ENCODE measurements at regions not wholly inside any gene's neighbourhood (a gene's known extent, or its start where the extent isn't known, plus 50 kb on each side); places are given as distances from the start of the nearest gene placed in this dataset.

DNA sequence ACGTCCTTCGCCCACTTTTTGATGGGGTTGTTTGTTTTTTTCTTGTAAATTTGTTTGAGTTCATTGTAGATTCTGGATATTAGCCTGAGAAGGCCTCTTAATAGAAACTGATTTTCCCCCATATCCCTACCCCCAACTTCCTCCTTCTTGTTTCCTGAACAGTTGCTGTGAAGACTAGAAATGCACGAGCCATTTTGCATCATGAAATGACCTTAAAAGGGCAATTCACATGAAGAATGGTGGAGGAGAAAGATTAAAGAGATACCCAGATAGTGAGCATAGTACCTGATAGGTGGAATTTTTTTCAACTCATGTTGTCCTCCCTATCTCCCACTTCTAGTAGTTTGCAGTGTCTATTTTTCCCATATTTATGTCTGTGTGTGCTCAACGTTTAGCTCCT is 55.2 kb upstream of the KCNH8 start:
- no peak for DNase-seq

DNA sequence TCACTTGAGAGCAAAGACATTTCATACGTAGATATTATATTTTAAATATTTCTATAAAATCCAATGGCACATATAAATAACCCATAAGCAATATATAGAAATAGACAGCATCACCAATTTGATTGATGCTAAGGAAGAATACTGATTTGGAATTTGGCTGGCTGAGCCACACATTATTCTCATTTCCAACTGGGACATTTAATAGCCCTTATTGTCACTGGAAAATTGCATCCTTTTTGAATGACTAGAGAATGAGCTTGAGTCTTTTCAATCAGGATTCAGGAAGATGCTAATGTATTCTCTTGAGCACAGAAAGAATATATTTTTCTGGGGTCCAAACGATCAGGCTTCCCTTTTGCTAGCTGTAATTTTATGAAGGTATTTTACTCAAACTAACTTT is 70.9 kb upstream of the KCNH8 start:
- DNase-seq: no peak

DNA sequence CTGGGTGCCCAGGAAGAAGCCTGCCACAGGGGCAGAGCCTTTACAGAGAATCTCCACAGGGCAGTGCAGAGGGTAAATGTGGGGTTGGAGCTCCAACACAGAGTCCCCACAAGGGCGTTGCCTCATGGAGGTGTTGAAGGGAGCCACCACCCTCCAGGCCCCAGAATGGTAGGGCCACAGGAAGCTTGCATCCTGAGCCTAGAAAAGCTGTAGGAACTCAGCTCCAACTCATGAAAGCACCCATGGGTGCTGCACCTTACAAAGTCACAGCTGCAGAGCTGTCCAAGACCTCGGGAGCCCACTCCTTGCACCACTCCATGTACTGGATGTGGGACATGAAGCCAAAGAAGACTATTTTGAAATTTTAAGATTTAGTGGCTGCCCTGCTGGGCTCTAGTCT is 73.3 kb upstream of the KCNH8 start:
- DNase-seq: no peak

DNA sequence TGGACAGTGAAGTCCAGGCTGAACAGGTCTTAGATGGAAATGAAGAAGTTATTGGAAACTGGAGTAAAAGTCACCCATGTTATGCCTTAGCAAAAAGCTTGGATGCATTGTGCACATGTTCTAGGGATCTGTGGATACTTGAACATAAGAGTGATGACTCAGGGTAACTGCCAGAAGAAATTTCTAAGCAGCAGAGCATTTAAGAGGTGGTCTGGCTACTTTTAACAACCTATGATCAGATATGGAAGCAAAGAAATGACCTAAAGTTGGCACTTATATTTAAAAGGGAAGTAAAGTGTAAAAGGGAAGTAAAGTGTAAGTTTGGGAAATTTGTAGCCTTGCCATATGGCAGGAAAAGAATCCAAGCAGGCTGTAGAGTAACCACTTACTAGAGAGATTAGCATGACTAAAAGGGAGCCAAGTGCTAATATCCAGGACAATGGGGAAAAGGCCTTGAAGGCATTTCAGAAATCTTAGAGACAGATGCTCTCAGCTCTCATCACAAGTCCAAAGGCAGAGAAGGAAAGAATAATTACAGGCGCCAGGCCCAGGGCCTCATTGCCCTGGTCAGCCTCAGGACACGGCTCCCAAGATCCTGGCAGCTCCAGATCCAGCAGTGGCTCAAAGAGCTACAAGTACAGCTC is 73.9 kb upstream of the KCNH8 start:
- no peak for DNase-seq

- no peak for DNase-seq
Measured at GRCh38 chr3:19073341-19074105, 74.8 kb upstream of the KCNH8 start.

DNA sequence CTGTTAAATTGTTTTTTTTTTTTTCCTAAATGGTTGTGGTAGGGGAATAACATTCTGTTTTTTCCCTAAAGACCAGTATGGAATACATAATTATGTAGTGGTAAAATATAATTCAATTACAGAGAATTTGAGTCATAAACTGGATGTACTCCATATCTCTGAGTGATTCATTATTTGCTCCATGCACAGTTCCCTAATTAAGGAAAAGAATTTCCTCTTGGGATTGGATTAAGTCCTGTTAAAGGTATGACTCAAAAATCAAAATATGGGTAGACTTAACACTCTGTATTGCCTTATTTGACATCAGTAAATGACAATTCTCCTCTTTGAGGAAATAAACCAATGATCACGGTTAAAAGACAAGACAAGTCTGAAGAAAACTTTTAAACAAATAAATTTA is 78.0 kb upstream of the KCNH8 start:
- DNase-seq: no peak

DNA sequence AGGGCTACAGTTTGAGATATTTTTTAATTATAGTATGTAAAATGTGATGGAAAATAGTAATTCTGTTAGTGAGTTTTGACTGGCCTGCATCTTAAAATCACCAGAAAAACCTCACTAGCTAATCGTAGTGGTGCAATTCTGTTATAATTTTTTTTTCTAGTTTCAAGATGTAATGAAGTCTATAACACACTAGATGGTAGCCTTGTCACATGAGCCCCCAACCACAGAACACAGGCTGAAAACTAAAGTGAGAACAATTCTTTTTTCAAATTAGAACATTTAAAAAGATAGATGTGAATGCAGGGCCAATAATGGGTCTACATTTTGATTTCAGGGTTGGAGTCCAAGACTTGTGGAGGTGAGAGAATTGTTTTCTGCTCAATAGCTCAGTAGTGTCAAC is 83.3 kb upstream of the KCNH8 start:
- no peak for DNase-seq

DNA sequence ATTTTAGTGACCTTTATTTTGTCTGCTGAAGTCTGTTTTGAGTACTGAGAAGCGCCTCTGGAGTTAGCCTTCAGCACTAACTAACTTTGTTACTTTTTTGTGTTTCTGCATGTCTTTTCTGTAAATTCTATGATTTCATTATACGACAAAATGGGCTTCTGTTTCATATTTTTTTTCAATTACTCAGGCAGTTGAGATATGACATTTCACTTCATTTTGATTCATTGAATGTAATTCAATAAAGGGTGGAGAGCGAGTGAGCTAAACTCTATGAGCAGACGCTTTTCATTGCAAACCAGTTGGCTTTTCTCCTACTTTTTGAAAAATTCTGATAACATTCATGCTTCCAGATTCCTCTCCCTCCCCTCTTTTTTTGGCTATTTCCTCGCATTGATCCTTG is 84.4 kb upstream of the KCNH8 start:
- DNase-seq: no peak

GRCh38 chr3:19060404-19060803 is 87.9 kb upstream of the KCNH8 start:
- no peak for DNase-seq

DNA sequence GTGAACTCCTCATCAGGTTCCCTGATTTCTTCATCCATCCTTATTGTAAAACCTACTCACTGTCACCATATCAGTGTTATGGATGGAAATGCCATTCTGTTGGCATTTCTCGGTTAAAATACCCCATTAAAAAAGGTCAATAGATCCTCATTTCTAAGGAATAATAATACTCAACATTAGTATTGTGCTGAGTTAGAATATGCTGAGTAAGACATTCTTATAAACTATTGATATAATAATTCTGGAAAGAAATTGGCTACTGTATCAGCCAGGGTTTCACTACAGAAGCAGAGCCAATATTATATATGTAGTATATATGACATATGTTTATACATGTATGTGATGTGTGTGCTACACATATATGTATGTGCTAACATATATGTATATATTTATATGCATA is 95.4 kb upstream of the KCNH8 start:
- no peak for DNase-seq

GRCh38 chr3:19046440-19046839 is 101.9 kb upstream of the KCNH8 start:
- no peak for DNase-seq

DNA sequence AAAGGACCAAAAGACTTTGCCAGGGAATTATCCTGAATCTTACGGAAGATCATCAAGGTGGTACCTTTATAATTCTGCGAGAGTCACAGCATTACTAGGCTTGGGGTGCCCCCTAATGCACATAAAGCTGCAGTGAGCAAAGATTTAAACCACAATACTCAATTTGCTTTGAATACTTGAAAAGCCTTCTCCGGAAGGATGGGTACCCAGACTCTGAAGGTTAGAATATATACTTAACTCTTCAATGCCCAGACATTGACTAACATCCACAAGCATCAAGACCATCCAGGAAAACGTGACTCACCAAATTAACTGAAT is 117.8 kb upstream of the KCNH8 start:
- DNase-seq: no peak

DNA sequence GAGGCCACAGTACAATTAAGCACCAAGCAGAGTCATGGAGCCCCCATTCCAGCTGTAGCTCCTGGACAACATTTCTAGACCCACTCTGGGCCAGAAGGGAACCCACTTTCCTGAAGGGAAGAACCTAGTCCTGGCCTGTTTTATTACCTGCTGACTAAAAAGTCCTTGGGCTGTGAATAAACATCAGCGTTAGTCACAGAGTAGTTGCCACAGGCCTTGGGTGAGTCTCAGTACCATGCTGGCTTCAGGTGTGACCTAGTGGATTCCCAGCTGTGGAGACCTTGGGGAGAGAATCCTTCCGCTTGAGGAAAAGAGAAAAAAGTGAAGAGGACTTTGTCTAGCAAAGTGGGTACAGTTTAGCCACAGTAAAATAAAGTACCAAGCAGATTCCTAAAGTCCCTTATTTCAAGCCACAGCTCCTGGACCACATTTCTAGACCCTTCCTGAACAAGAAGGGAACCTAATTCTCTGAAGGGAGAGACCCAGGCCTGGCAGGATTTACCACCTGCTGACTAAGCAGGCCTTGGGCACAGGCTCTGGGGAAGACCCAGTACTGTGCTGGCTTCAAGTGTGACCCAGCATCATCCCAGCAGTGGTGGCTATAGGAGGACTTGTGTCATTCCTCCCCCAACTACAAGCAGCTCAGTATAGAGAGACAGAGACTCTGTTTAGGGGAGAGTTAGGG is 118.3 kb upstream of the KCNH8 start:
- no peak for DNase-seq

- DNase-seq: no peak
Measured at GRCh38 chr3:19025441-19025840, 122.9 kb upstream of the KCNH8 start.

- no peak for DNase-seq
Measured at GRCh38 chr3:19022546-19022945, 125.8 kb upstream of the KCNH8 start.

DNA sequence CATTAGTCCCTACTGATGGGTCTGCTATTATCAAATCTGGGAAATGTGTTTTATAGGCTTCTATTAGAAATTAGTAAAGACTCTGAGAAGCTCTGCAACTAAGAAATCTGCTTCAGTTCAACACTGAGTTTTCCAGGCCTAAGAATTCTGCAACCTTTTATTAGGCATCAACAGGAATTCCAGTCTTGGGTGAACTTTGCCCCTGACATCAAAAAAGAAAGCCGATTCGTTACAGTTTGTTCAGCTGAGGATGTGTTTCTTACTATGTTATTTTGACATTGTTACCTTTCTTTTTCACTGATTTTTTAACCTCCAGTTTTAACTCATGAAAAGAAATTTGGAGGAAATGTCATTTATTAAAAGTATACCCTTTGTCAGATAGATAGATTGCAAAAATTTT is 131.5 kb upstream of the KCNH8 start:
- DNase-seq: no peak

DNA sequence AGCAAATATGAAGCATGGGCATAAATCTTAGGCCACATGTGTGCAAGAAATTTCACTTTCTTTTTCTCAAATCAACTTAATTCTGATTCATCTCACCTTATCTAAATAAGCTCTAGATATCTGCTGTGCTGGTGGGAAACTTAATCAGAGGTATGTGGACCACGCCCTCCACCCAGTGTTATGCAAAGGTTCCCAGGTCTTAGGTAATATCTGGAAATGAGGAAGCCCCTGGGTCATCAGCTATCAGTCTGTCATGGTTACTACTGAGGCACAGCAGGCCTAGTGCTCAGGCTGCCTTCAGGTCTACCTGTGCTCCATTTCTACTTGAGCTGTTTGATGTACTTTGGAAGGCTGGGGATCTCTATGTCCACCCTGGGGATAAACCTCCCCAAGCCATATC is 134.4 kb upstream of the KCNH8 start:
- no peak for DNase-seq

DNA sequence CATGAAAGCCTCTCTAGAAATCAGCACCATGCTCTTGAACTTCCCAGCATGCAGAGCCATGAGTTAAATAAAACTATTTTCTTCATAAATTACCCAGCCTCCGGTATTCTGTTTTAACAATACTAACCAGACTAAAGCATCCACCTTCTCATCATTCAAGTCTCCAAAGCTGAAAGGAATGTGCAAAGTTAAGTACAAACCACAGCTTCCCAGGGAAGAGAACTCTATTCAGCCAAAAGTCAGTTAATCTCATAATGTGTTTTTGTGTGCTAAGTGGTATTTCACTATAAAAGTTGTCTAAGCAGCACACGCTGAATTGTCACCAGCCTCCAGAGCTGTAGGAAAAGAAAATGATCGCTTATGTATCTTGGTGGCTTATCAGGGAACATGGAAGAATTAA is 135.5 kb upstream of the KCNH8 start:
- DNase-seq: no peak

DNA sequence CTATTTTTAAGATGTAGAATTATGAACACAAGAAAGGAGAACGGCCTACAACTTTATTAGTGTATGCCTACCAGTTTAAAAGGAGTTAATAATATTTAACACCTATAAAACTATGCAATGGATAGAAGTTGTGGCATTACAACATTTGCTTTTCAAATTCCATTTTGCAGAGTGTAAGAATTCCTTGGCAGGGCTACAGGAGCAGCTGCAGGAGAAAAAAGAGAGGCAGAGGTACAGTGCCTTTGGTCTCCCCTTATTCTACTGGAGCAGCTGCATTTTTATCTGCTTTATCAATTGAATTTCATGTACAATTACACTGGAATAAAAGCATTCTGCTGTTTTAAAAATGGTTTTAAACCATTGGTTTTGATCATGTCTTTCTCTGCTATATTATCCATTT is 145.7 kb upstream of the KCNH8 start:
- DNase-seq: no peak

DNA sequence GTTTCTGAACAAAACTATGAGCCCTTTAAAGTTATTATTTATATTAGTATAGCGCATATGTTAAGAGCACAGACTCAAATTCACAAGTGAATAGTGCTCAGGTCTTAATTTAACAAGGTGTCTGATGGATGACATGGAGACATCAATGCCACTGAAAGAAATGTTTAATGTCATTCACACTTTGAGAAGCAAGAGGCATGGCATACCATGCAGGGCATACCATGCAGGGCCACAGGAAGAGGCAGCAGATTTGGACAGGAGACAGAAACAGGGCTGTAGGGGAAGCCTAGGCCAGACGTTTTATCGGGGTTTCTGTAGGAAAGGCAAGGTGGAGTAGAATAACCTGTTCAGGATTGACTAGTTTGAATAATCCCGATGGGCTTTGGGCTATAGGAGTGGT is 150.2 kb upstream of the KCNH8 start:
- no peak for DNase-seq

DNA sequence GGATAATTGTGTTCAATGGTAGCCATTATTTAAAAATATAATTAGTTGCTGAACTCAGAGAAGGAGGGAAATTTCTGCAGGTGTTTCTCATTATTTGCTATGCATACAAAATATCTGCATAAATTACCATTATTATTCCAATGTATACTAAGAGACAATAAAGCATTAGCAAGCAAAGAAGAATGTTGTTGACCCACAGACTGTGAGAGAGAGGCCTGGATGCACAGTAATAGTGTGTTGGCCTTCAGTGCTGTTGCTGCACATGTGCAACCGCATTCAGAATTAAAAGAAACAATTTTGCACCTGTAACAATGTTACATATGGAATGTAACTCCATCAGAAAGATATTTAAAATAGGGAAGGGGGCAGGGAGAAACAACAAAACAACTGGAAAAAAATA is 155.6 kb upstream of the KCNH8 start:
- DNase-seq: no peak

GRCh38 chr3:18989237-18989795 is 159.0 kb upstream of the KCNH8 start:
- DNase-seq: no peak

DNA sequence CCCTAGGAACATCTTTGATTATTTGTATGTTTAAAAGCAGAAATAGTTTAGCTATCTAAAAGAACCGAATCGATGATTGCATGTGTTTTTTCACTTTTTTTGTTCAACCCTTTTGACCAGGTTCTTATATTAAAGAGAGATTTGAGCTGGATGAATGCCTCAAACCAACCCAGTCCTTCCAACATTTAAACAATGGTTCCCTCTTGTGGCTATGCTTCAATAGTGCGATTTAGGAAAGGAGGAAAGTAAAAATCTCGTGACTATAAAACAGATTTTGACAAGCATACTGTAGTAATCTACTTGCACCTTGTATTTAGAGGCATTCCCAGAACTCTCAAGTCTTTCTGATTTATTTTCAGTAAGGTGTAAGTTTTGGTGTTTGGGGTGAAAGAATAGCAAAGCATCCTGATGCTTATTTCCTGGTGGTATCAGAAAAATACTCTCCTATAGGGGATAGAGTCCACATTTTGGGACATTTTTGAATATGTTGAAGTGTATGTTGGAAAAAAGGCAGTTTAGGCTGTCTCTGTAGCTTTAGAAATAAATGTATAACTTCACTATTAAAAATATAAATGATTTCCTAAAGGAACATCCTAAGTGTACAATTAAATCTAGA is 159.6 kb upstream of the KCNH8 start:
- no peak for DNase-seq
